HG02973 (cell line): ENCODE measurements at regions not wholly inside any gene's neighbourhood (a gene's known extent, or its start where the extent isn't known, plus 50 kb on each side); places are given as distances from the start of the nearest gene placed in this dataset.
"Not testable (repeated sequence)": the region's sequence is repeated elsewhere in the genome, so short reads cannot be mapped to it uniquely, and the experiment has no call there.

Experiments
- ATAC-seq: cut with Tn5 transposase; IDR thresholded peaks from one replicate; pipeline ENCODE4 v1.9.1; 2021; ENCODE audit warnings: moderate library complexity; ENCODE audit not compliant: unreplicated experiment

DNA sequence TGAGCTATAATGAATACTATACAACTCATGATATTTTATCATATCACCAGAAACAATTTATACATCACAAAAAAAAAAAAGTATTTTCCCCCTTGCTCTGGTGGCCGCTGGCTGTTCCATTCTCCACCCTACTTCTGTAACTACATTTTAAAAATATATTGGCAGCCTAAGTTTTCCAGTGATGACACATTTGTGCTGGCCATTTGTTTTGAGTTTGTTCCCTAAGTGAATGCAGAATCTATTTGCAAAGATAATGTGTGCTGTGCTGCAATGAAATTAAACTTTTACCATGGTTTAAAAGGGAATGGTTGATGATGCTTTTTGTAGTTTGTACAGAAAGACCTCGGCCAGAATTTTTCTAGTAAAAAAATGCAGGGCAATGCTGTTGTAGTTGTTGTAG is 1092.8 kb downstream of the TMTC2 start:
- ATAC-seq = no peak

GRCh38 chr12:83769151-83769550 is 1082.4 kb downstream of the TMTC2 start:
- no peak for ATAC-seq

- ATAC-seq = no peak
These were observed 1081.0 kb downstream of the TMTC2 start for GRCh38 chr12:83767723-83768122.

DNA sequence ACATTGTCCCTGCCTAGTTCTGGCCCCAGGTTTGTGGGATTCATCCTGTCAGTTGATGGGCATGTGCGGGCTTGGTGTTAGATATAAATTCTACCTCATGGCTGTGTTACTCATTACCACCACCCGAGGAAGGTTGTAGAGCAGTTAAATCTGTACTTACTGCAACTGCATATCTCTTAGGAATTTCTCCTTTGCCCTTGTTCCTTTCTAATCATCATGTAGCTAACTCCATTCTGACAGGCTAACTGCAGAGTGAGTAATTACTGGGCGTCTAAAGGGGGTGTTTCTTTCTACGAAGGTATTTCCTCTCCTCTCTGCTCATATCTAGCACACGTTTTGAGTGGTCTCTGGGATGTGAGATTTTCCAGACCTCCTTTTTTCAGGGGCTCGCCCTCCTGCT is 1076.7 kb downstream of the TMTC2 start:
- no peak for ATAC-seq

DNA sequence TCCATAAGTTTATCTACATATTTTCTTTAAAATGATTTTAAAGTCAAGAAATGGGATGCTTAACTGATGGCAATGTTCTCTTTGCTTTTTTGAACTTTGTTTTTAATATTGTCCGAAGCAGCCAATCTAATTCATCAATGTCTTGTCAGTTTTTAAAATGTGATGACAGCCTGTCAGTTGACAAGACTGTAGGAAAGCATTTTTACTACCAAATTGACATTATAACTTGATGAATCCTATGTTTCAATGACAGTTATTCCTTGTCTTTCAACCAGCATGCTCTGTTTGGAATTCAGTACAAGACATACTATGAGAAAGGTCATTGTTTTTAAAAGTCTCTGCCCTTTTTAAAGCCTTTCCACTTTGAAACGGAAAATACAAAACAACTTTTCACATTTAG is 1073.2 kb downstream of the TMTC2 start:
- ATAC-seq = no peak

DNA sequence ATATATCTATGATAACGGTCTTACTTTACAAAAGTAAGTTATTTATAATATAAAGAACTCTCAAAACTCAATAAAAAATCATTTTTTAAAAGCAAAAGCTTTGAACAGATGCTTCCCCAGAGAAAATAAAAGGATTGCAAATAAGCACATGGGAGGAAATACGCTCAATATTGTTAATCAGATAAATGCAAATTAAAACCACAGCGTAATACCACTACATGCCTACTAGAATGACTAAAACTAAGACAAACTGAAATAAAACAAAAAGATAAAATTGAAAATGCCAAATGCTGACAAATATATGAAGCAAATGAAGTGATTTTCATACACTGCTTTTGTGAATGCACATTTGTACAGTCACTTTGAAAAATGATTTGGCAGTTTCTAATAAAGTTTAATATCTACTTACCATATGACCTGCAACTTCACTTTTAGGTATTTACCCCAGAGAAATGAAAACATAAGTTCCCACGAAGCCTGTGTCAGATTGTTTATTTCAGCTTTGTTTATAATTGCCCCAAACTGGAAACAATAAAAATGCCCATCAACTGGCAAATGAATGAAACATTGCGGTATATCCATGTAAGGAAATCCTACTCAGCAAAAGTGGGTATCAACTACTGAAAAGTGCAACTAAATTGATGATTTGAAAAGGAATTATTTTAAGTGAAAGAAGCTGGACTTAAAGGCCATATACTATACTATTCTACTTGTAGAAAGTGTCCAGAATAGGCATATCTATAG is 1072.4 kb downstream of the TMTC2 start:
- ATAC-seq = no peak

- no peak for ATAC-seq
These were observed 1067.2 kb downstream of the TMTC2 start for GRCh38 chr12:83753904-83754303.

- no peak for ATAC-seq
These were observed 1066.5 kb downstream of the TMTC2 start for GRCh38 chr12:83753205-83753604.

GRCh38 chr12:83739607-83740006 is 1052.9 kb downstream of the TMTC2 start:
- no peak for ATAC-seq

GRCh38 chr12:83710851-83711250 is 1024.1 kb downstream of the TMTC2 start:
- no peak for ATAC-seq

- ATAC-seq = no peak
These were observed 1023.2 kb downstream of the TMTC2 start for GRCh38 chr12:83709899-83710298.

DNA sequence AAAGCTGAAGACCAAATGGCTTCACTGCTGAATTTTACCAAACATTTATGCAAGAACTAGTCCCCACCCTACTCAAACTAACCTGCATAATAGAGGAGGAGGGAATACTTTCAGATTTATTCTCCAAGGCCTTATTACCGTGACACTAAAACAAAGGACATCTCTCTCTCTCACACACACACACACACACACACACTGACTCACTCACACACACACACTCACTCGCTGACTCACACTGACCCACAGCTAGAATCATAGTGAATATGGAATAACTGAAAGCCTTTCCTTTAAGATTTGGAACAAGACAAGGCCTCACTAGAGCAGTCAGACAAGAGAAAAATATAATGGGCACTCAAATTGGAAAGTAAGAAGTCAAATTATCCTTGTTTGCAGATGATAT is 1014.1 kb downstream of the TMTC2 start:
- no peak for ATAC-seq

- not testable (repeated sequence) for ATAC-seq
These were observed 1009.6 kb downstream of the TMTC2 start for GRCh38 chr12:83696311-83696710.

- no peak for ATAC-seq
These were observed 1005.0 kb downstream of the TMTC2 start for GRCh38 chr12:83691730-83692129.

DNA sequence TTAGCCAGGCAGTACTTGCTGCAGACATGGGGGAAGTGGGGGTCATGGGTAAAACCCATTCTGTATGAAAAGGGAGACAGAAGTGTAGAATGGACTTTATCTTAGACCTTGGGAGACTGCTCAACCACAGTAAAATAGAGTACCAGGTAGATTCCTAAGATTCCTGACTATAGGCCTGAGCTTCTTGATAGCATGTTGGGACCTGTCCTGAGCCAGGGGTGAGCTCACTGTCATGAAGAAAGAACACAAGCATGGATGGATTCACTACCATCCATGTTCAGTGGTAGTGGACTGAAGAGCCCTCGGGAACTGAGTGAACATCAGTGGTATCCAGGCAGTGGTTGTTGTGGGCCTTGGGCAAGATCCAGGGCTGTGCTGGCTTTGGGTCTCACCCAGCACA is 1003.8 kb downstream of the TMTC2 start:
- ATAC-seq = no peak

GRCh38 chr12:83689333-83689732 is 1002.6 kb downstream of the TMTC2 start:
- ATAC-seq = no peak

- ATAC-seq = no peak
These were observed 990.1 kb downstream of the TMTC2 start for GRCh38 chr12:83676781-83677295.

GRCh38 chr12:83666690-83667089 is 980.0 kb downstream of the TMTC2 start:
- ATAC-seq = no peak

- no peak for ATAC-seq
These were observed 979.0 kb downstream of the TMTC2 start for GRCh38 chr12:83665634-83666218.

DNA sequence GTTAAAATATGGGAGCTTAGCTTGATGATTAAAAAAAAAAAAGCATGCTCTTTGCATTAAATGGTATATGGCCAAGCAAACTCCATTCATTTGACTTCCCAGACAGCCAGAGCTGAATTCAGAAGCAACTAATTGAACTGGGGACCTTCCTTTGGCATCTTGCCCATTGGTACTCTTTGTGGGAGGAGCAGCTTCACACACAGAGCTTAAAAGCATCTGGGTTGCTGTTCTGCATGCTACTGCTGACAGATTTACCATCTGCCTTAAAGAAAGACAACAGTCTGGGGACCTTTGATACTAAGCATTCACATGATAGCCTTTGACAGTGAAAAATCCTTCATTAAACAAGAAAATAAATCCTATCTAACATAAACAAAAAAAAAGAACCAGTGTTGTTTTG is 977.9 kb downstream of the TMTC2 start:
- ATAC-seq = no peak

DNA sequence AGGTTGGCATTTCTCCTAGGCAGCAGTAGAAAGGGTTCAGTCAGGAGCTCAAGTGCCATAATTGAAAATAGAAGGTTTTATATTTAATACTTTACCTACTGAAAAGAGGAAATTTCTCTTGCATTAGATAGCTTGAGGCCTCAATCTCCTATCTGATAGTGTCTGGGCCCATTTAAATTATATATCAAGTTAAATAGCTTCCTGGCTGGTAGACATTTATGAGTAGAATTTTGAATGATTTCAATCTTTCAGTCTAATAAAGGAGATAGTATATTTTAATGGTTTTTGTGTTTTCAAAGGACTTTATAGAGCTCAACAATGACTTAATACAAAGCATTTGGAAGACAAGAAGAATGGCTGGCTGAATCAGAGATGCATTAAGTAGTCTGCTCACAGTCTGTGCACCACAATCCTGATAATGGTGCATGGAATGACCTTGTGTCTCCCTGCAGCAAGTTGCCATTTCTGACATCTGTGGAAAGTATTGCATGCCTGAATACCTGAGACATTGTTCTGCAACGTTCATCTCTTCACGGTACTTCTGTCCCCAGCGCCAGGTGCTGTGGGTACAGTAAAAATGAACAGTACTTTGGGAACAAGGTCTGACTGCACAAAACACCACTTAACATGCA is 974.1 kb downstream of the TMTC2 start:
- no peak for ATAC-seq

GRCh38 chr12:83659321-83659720 is 972.6 kb downstream of the TMTC2 start:
- no peak for ATAC-seq
